RWPE1 (cell line): ENCODE measurements at regions not wholly inside any gene's neighbourhood (a gene's known extent, or its start where the extent isn't known, plus 50 kb on each side); places are given as distances from the start of the nearest gene placed in this dataset.

ENCODE experiments used
- CTCF ChIA-PET: fragments of 350-600 bp; sonication (Branson Sonifier 250); formaldehyde crosslinking; extraction: SDS; loops from one replicate; lab custom pipeline; 2021; lab: Yijun Ruan, JAX
- POLR2A ChIA-PET: fragments of 400-600 bp; formaldehyde crosslinking; extraction: SDS; loops from one replicate; lab custom pipeline; 2020; ENCODE audit warnings: antibody characterized with exemption; ENCODE audit not compliant: low non-redundant PET; lab: Yijun Ruan, JAX
- DNase-seq: peaks from one replicate; pipeline ENCODE4 v3.0.0; 2012; ENCODE audit warnings: low spot score
- H3K27ac ChIP-seq: fragments of 450-650 bp; 2 replicates; pipeline ENCODE4 v1.5.1; 2017
- TF ChIP-seq, protein P1 (sequence below): fragments of 450-650 bp; conservative IDR thresholded peaks from 2 replicates; pipeline ENCODE4 v1.5.1; 2017; ENCODE audit warnings: low read depth, mild to moderate bottlenecking

DNA sequence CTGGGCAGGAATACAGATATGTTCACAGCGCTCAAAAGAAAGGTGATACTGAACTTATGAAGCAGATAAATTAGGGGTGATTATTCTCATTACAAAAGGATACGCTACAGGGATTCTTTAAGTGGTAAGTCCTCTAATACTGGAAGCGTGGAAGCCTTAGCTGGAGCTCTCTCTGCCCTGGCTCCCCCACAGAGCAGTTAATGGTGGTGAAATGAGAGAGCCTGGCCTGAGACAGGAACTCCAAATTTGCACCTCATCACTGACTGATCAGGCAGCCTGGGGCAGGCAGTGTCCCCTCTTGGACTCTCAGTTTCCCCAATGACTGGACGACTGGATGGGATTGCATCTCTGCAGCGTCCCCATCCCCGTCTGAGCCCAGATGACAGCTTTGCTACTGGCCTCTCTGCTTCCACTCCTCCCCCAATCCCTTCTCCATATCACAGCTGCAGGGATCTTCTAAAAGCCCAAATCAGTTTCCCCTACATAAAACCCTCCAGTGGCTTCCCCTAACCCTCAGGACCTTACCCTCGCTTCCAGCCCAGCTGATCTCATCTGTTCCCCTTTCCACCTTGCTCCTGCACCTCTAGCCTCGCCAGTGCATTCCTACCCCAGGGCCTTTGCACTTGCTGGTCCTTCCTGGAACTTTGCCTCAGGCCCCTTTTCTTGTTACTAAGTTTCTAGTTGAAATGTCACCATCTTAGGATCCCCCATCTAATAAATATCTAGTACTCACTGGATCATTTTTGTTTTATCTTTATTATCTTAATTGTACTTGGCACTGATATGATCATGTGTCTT, 171.7 kb upstream of the LHX5 start:
- POLR2A ChIA-PET = no interaction called here

DNA sequence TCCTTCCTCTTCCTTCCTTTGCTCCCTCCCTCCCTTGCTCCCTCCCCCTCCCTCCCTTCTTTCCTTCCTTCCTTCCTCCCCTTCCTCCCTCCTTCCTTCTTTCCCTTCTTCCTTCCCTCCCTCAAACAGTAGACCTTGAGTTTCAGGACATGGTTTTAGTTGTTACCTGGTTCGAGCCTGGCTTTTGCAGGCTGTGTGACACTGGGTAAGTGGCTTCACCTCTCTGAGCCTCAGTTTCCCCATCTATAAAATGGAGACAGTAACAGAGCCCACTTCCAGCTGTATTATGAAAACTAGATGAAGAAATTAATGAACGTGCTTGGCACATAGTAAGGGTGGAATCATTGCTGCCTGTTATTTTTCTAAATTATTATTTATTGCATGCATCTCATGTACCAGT, 171.0 kb upstream of the LHX5 start:
- ChIA-PET CTCF (no interaction called here), POLR2A (no interaction called here)
- H3K27ac ChIP-seq = no peak overlapping the region
- TF ChIP-seq, protein P1, sequence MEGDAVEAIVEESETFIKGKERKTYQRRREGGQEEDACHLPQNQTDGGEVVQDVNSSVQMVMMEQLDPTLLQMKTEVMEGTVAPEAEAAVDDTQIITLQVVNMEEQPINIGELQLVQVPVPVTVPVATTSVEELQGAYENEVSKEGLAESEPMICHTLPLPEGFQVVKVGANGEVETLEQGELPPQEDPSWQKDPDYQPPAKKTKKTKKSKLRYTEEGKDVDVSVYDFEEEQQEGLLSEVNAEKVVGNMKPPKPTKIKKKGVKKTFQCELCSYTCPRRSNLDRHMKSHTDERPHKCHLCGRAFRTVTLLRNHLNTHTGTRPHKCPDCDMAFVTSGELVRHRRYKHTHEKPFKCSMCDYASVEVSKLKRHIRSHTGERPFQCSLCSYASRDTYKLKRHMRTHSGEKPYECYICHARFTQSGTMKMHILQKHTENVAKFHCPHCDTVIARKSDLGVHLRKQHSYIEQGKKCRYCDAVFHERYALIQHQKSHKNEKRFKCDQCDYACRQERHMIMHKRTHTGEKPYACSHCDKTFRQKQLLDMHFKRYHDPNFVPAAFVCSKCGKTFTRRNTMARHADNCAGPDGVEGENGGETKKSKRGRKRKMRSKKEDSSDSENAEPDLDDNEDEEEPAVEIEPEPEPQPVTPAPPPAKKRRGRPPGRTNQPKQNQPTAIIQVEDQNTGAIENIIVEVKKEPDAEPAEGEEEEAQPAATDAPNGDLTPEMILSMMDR = no peak
- DNase-seq = no peak

More for the DNA sequence above, 171.7 kb upstream of the LHX5 start:
- TF ChIP-seq, protein P1 = no peak
- CTCF ChIA-PET = no interaction called here
- H3K27ac ChIP-seq = no peak overlapping the region
- DNase-seq = no peak

DNA sequence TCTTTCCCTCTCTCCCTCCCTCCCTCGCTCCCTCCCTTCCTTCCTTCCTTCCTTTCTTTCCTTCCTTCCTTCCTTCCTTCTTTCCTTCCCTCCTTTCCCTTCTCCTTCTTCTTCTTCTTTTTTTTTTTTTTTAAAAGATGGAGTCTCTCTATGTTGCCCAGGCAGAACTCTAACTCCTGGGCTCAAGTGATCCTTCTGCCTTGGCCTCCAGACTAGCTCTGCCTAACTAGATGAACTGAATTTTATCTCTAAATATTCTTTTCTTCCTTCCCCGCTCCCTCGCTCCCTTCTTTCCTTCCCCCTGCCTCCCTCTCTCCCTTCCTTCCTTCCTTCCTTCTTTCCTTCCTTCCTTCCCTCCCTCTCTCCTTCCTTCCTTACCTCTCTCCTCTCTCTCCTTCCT, 170.5 kb upstream of the LHX5 start:
- H3K27ac ChIP-seq = no peak overlapping the region
- DNase-seq = no peak
- ChIA-PET POLR2A (no interaction called here), CTCF (interaction anchor here (0.6 kb wide), 1 partner anchor 1763 kb away, joined by 4 read pairs; no protein-coding TSS in a partner anchor)
- TF ChIP-seq, protein P1 = no peak

DNA sequence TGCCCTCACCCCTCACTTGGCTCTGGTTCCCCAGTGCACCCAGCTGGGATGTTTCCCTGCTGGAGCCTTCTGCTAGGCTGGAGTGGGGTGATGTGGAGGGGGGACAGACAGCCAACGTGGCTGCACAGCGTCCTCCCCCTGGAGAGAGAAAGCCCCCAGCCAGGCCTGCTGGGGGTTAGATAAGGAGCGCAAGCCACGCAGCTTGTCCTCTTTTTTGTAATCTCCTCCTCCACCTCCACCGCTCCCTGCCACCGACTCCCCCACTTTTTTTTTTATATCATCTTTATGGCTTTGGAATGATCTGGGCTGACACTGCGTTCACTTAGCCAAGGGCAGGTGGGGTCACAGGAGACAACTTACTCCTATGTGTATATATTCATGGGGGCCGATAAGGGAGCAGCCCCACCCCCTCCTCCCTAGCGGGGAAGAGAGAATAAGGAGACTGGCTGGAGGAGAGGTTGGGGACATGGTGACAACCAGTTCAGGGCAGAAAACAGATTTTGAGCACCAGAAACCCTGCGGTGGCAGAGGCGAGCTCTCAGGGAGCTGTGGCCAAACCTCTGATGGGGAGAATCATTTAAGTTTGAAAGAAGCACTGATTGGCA, 169.9 kb upstream of the LHX5 start:
- H3K27ac ChIP-seq = no peak overlapping the region
- POLR2A ChIA-PET = no interaction called here
- TF ChIP-seq, protein P1 = no peak
- CTCF ChIA-PET = interaction anchor here (0.6 to 0.7 kb wide), 2 partner anchors 100 to 1763 kb away, joined by 4 to 5 read pairs; no protein-coding TSS in a partner anchor
- DNase-seq = no peak

DNA sequence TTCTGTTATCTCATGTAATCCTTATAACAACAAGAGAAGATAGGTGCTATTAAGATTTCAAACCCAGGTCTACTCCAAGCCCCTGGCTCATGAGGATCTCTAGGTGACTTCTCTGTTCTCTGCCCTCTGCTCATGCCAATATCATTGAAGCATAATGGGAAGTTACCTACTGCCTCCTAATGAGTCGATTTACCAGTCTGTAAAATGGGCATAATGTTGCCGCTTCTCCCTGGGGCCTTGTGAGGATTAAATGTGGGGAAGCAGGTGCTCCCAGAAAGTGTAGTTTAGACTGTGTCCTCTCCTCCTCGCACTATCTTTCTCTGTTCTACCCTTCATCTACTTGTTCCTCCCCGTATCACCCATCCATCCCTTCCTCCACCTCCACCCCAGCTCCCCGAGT, 169.2 kb upstream of the LHX5 start:
- no peak overlapping the region for H3K27ac ChIP-seq
- POLR2A ChIA-PET = no interaction called here
- DNase-seq = no peak
- CTCF ChIA-PET = interaction anchor here (0.7 kb wide), 1 partner anchor 99 kb away, joined by 5 read pairs; no protein-coding TSS in a partner anchor
- TF ChIP-seq, protein P1 = no peak

DNA sequence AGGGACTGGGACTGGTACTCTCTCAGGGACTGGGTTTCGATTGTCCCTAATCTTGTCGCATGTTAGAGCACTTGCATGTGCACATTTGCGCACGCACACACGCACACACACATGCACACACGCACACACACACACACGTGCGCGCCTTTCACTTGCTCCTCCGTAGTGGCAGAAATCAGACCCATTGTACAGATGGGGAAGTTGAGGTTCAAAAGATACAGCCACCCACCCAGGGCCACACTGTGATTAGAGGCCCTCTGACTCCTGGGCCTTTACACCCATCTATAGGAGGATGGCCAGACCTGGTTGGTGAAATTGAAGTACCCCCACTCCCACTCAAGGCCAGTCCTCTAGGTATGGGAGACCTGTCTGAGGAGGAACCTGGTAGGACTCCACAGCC, 167.8 kb upstream of the LHX5 start:
- no peak for DNase-seq
- no peak overlapping the region for H3K27ac ChIP-seq
- TF ChIP-seq, protein P1 = no peak
- ChIA-PET CTCF (no interaction called here), POLR2A (no interaction called here)
